Left renal cortex interstitium (tissue), 4 donors: ENCODE measurements at regions not wholly inside any gene's neighbourhood (a gene's known extent, or its start where the extent isn't known, plus 50 kb on each side); places are given as distances from the start of the nearest gene placed in this dataset.
"Not testable (repeated sequence)": the region's sequence is repeated elsewhere in the genome, so short reads cannot be mapped to it uniquely, and the experiment has no call there.

Experiments
- DNase-seq, 4 donors: peaks; one replicate each; pipeline ENCODE4 v3.0.0-alpha.2; 2013; ENCODE audit warnings: low read depth in 4 of 4, low spot score in 2 of 4, missing footprints in 1 of 4

DNA sequence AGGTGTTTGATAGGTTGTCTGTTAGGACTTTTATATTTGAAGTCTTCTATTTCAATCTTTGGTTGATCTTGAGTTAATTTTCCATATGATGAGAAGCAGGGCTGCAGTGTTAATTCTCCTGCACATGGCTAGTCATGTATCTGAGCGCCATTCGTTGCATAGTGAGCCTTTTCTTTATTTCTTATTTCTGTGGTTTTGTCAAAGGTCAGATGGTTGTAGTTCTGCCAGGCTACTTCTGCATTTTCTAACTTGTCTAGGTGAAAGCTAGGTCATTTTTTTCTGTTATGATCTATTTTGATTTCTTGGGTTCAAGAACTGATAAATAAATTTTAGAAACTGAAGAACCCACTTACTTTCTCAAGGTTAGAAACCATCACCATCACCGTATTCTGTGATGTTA is 56.7 kb downstream of the CCDC74A start:
- DNase-seq, result no peak

GRCh38 chr2:131584940-131585339 is 57.3 kb downstream of the CCDC74A start:
- DNase-seq, result no peak

DNA sequence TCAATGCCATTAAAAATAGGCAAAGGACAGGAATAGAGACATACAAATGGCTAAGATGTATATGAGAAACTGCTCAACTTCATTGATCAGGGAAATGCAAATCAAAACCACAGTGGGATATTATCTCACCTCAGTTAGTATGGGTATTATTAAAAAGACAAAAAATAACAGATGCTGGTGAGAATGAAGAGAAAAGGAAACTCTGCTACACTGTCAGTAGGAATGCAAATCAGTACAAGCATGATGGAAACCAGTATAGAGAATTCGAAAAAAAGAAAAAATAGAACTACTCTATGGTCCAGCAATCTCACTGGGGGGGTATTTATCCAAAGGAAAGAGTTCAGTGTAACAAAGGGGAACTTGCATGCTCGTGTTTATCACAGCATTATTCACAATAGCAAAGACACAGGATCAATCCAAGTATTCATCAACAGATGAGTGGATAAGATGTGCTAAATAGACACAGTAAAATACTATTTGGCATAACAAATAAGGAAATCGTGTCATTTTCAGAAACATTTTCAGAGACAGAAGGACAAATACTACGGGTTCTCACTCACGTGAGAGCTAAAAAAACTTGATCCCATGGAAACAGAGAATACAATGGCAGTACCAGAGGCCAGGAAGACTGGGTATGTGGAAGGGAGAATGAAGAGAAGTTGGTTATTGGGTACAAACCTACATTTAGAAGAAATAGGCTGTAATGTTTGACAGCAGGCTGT is 60.6 kb downstream of the CCDC74A start:
- no peak for DNase-seq

DNA sequence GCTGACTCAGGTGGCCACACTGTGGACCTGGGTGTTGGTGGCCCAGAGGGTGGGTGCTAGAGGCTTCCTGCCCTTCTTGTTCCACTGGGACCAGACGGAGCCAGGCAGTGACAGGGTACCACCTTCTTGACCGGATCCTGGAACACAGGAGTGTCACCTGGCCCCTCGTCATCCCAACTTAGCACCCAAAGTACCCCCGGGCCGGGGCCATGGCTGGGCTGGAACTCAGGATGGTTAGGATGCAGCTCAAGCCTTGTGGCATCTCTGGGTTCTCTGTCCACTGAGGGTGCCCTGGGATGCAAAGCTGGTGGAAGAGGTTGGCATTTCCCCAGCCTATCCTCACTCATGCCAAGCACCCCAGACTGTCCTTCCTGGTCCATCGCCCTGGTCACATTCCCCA is 61.4 kb downstream of the CCDC74A start:
- DNase-seq, result not testable (repeated sequence)

DNA sequence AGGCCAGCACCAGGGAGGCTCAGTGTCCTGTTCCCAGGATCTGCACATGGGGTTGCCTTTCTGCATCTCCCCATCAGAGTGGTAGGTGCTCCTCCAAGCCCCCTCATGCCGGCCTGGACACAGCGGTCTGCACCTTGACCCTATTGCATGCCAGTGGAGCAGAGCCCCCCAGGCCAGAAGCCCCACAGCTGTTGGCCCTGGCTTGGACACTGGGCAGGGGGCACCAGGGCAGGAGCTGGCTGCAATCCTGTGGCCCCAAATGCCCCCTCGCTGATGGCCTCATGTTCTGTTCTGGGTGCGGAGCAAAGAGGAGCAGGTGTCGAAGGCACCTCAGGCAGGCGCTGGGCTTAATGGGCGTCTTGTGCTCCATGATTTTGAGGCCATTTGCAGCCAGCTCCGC is 62.7 kb downstream of the CCDC74A start:
- no peak for DNase-seq

GRCh38 chr2:131590896-131591295 is 63.2 kb downstream of the CCDC74A start:
- DNase-seq, result no peak

GRCh38 chr2:131596561-131596960 is 68.9 kb downstream of the CCDC74A start:
- DNase-seq, result not testable (repeated sequence)

GRCh38 chr2:131602444-131602843 is 74.8 kb downstream of the CCDC74A start:
- DNase-seq, result not testable (repeated sequence)

DNA sequence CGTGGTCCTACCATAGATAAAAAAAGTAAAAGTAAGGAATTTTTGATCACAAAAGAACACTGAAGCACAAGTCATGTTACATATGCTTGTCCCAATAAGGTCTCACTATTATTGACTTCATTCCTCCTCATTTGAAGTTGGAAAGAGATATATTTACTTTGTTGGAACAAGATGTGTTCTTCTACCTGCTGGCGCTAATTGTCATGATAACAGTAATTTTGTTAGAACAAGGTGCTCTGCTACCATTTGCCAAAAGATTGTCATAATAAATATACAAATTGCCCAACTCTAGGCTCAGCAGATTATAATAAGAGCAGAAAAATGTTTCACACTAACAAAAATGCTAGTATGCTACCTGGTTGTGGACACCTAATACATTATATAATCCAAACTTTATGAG is 77.0 kb downstream of the CCDC74A start:
- DNase-seq, result not testable (repeated sequence)

GRCh38 chr2:131606366-131606765 is 78.7 kb downstream of the CCDC74A start:
- not testable (repeated sequence) for DNase-seq

DNA sequence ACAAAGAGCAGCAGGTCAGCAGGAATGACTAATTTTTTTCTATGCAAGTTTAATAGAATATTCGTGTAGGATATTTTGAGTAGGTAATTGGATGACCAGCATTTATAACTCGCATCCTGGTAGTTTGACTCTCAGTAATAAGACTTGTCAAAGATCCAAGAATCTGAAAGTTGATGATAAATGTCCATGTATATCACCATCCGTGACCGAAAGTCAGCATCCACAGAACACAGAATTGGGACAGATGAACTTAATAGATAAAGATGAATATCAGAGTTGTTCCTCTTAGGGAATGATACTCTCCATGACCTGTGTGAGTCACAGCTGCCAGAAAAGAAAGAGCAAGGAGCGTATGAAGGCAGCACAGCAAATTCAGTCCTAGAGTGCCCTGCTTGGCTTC is 79.4 kb downstream of the CCDC74A start:
- DNase-seq, result not testable (repeated sequence)

- DNase-seq, result not testable (repeated sequence)
Measured at GRCh38 chr2:131614539-131614938, 86.9 kb downstream of the CCDC74A start.

DNA sequence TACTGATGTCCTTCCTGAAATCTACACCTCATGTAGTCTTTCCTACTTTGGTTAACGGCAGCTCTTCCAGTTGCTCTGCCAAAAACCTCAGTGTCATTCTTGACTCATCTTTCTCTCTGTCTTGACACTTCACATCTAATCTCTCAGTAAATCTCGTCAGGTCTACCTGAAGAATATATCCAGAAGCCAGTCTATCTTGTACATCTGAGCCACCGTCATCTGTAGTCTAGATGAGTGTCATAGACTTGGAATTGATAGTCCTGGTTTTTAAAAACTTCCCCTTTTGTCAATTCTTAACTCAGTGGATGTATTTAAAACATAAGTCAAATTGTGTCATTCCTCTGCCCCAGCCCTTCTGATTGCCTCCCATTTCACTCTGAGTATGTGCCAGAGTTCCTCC is 90.6 kb downstream of the CCDC74A start:
- not testable (repeated sequence) for DNase-seq

DNA sequence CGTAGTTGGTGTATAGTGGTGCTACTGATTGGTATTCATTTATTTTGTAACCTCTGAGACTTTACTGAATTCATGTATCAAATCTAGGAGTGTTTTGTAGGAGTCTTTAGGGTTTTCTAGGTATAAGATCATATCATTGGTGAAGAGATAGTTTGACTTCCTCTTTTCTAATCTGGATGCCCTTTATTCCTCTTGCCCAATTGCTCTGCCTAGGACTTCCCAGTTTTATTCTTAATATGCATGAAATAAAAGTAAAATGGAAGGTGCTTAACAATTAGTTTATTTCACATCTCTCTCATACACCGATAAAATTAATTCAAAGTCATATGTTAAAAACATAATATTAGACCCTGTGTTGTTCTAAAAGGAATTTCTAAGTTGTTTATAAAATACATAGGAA is 95.2 kb downstream of the CCDC74A start:
- DNase-seq, result not testable (repeated sequence)

GRCh38 chr2:131626011-131626410 is 98.3 kb downstream of the CCDC74A start:
- DNase-seq, result not testable (repeated sequence)

- not testable (repeated sequence) for DNase-seq
Measured at GRCh38 chr2:131626565-131626964, 98.9 kb downstream of the CCDC74A start.

GRCh38 chr2:131627777-131628176 is 100.1 kb downstream of the CCDC74A start:
- not testable (repeated sequence) for DNase-seq

GRCh38 chr2:131631648-131632047 is 104.0 kb downstream of the CCDC74A start:
- not testable (repeated sequence) for DNase-seq

DNA sequence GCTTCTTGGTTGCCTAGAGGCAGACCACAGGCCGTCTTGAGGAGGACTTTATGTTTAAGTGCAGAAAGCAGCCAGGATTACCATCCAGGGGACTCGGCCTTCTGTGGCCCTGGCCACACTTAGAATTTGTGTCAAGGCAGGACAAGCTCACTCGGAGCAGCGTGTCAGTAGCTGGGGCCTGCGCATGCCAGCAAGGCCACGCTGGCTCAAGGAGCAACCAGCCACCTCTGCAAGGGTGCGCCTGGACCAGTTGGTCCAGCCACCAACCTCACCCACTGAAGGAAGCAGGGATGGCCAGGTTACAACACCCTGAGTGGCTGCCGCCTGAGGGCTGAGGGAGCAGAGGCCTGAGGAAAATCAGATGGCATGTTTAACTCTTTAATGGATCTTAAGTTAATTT is 105.7 kb downstream of the CCDC74A start:
- DNase-seq, result not testable (repeated sequence)

DNA sequence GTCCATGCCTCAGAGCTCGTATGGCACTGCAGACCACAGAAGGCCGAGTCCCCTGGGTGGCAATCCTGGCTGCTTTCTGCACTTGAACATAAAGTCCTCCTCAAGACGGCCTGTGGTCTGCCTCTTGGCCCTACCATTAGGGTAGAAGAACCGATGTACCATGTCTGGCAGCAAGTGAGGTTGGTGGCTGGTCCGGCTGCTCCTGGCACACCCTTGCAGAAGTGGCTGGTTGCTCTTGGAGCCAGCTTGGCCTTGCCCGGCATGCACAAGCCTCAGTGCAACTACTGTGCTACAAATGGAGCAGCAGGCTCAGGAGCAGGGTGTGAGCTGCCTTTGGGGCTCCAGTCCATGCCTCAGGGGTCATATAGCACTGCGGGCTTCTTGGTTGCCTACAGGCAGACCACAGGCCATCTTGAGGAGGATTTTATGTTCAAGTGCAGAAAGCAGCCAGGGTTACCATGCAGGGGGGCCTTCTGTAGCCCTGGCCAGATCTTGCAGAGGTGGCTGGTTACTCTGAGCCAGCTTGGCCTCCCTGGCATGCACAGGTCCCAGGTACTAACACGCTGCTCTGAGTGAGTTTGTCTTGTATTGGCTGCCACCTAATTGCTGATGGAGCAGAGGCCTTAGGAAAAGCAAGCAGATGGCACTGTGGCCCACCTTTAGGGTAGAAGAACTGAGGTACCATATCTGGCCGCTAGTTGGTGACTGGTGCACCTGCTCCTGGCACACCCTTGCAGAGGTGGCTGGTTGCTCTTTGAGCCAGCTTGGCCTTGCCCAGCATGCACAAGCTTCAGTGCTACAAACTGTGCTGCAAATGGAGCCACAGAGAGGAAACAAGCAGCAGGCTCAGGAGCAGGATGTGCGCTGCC is 106.4 kb downstream of the CCDC74A start:
- not testable (repeated sequence) for DNase-seq

GRCh38 chr2:131635611-131636010 is 107.9 kb downstream of the CCDC74A start:
- no peak for DNase-seq
